SK-N-SH (cell line): ENCODE measurements at regions not wholly inside any gene's neighbourhood (a gene's known extent, or its start where the extent isn't known, plus 50 kb on each side); places are given as distances from the start of the nearest gene placed in this dataset.

Source experiments
- CTCF ChIA-PET: fragments of 300-600, 350-600 bp; formaldehyde crosslinking; extraction: SDS; loops from one replicate; lab custom pipeline; 2021; lab: Yijun Ruan, JAX
- POLR2A ChIA-PET: fragments of 350-600 bp; sonication (Branson Sonifier 250); formaldehyde crosslinking; extraction: SDS; loops from one replicate; lab custom pipeline; 2020; ENCODE audit warnings: antibody characterized with exemption, inconsistent platforms; lab: Yijun Ruan, JAX
- DNase-seq: peaks from one replicate; pipeline ENCODE4 v3.0.0; 2012
- H2AFZ ChIP-seq: fragments of 200-600 bp; sonication (generic); 2 replicates; pipeline ENCODE4 v1.8.1; 2016; ENCODE audit warnings: antibody characterized with exemption, mild to moderate bottlenecking, low read depth
- H3F3A ChIP-seq: fragments of 200-600 bp; sonication (generic); replicated peaks from 2 replicates; pipeline ENCODE3; 2016; ENCODE audit warnings: antibody characterized with exemption, mild to moderate bottlenecking; ENCODE audit not compliant: insufficient read depth
- H3K27ac ChIP-seq, 2 experiments: fragments of 200-500 bp in 1 of 2; fragments of 200-600 bp in 1 of 2; sonication (Bioruptor generic) in 1 of 2; sonication (generic), shearing (Covaris generic) in 1 of 2; 2 replicates each; pipeline versions ENCODE4 v1.5.1 to v1.6.1; 2014 to 2016; ENCODE audit warnings: low read depth in 2 of 2, inconsistent platforms in 1 of 2, low read length in 1 of 2, mild to moderate bottlenecking in 1 of 2, mixed read lengths in 1 of 2
- H3K27me3 ChIP-seq: fragments of 200-600 bp; sonication (generic), shearing (Covaris generic); 2 replicates; pipeline ENCODE4 v1.6.1; 2016; ENCODE audit warnings: mixed run types; ENCODE audit not compliant: insufficient read depth
- H3K36me3 ChIP-seq, 2 experiments: fragments of 200-500 bp in 1 of 2; fragments of 200-600 bp in 1 of 2; sonication (Bioruptor generic) in 1 of 2; sonication (generic) in 1 of 2; replicated peaks in 1 of 2; 2 replicates each; pipeline versions ENCODE3 to v1.5.1; 2014 to 2016; ENCODE audit warnings: low read length in 1 of 2, mild to moderate bottlenecking in 1 of 2; ENCODE audit not compliant: insufficient read depth in 2 of 2, control insufficient read depth in 1 of 2
- H3K4me1 ChIP-seq, 2 experiments: fragments of 200-500 bp in 1 of 2; fragments of 200-600 bp in 1 of 2; sonication (Bioruptor generic) in 1 of 2; sonication (generic), shearing (Covaris generic) in 1 of 2; 2 replicates each; pipeline versions ENCODE4 v1.5.1 to v1.6.1; 2014 to 2016; ENCODE audit warnings: low read depth in 1 of 2, low read length in 1 of 2, mixed run types in 1 of 2; ENCODE audit not compliant: insufficient read depth in 2 of 2, control insufficient read depth in 1 of 2
- H3K4me2 ChIP-seq: fragments of 200-600 bp; sonication (generic), shearing (Covaris generic); 2 replicates; pipeline ENCODE4 v1.6.1; 2017; ENCODE audit warnings: mixed run types
- H3K4me3 ChIP-seq, 2 experiments: fragments of 200-500 bp in 1 of 2; fragments of 200-600 bp in 1 of 2; sonication (Bioruptor generic) in 1 of 2; sonication (generic), shearing (Covaris generic) in 1 of 2; 2 replicates each; pipeline versions ENCODE4 v1.5.1 to v1.8.1; 2014 to 2016; ENCODE audit warnings: low read depth in 2 of 2, inconsistent platforms in 1 of 2, low read length in 1 of 2, mild to moderate bottlenecking in 1 of 2, mixed read lengths in 1 of 2, moderate library complexity in 1 of 2
- H3K79me2 ChIP-seq: fragments of 200-600 bp; sonication (generic); 2 replicates; pipeline ENCODE4 v1.8.1; 2017; ENCODE audit warnings: mild to moderate bottlenecking; ENCODE audit not compliant: insufficient read depth
- H3K9ac ChIP-seq: fragments of 200-600 bp; sonication (generic); 2 replicates; pipeline ENCODE4 v1.6.1; 2017; ENCODE audit warnings: mixed run types
- H3K9me2 ChIP-seq: fragments of 200-600 bp; sonication (generic); 2 replicates; pipeline ENCODE4 v1.6.1; 2017; ENCODE audit warnings: mixed run types
- H3K9me3 ChIP-seq: fragments of 200-600 bp; sonication (generic); 2 replicates; pipeline ENCODE4 v1.6.1; 2017; ENCODE audit warnings: mixed run types, mild to moderate bottlenecking, moderate library complexity
- H4K20me1 ChIP-seq: fragments of 200-600 bp; sonication (generic); 2 replicates; pipeline ENCODE4 v1.6.1; 2017; ENCODE audit warnings: mild to moderate bottlenecking, mixed run types; ENCODE audit not compliant: insufficient read depth
- ELF1 ChIP-seq: IDR thresholded peaks from 2 replicates; pipeline ENCODE4 v1.4.0; 2012
- EZH2phosphoT487 ChIP-seq: fragments of 200-600 bp; sonication (generic); IDR thresholded peaks from 2 replicates; pipeline ENCODE4 v1.6.1; 2017; ENCODE audit warnings: low read depth, mixed run types, mild to moderate bottlenecking, antibody characterized with exemption, moderate library complexity, borderline replicate concordance
- FOSL2 ChIP-seq: IDR thresholded peaks from 2 replicates; pipeline ENCODE4 v1.4.0; 2012; ENCODE audit warnings: low read depth, mild to moderate bottlenecking, moderate library complexity, borderline replicate concordance
- FOXM1 ChIP-seq: IDR thresholded peaks from 2 replicates; pipeline ENCODE4 v1.4.0; 2012; ENCODE audit warnings: low read depth, mild to moderate bottlenecking
- GABPA ChIP-seq: IDR thresholded peaks from 2 replicates; pipeline ENCODE4 v1.4.0; 2012; ENCODE audit warnings: low read depth, mild to moderate bottlenecking
- IRF3 ChIP-seq: fragments of 150-350 bp; IDR thresholded peaks from 2 replicates; pipeline ENCODE4 v1.6.1; 2016; ENCODE audit warnings: mild to moderate bottlenecking, low read depth, low read length
- MXI1 ChIP-seq: IDR thresholded peaks from 2 replicates; pipeline ENCODE4 v1.6.1; 2012; ENCODE audit warnings: mild to moderate bottlenecking, low read depth, low read length, improper control_type of control experiment
- POLR2AphosphoS5 ChIP-seq: IDR thresholded peaks from 2 replicates; pipeline ENCODE4 v1.6.1; 2012; ENCODE audit warnings: low read depth, low read length
- REST ChIP-seq: IDR thresholded peaks from 2 replicates; pipeline ENCODE4 v1.6.1; 2012; ENCODE audit warnings: mild to moderate bottlenecking, low read depth, low read length, moderate library complexity
- SIN3A ChIP-seq: IDR thresholded peaks from 2 replicates; pipeline ENCODE4 v1.6.1; 2012; ENCODE audit warnings: low read depth, mild to moderate bottlenecking, low read length, moderate library complexity, borderline replicate concordance
- SMC3 ChIP-seq: IDR thresholded peaks from 2 replicates; pipeline ENCODE4 v1.6.1; 2012; ENCODE audit warnings: low read depth, low read length, improper control_type of control experiment
- TAF1 ChIP-seq: IDR thresholded peaks from 2 replicates; pipeline ENCODE4 v1.6.1; 2012; ENCODE audit warnings: low read depth, mild to moderate bottlenecking, low read length, moderate library complexity, borderline replicate concordance
- TCF12 ChIP-seq: IDR thresholded peaks from 2 replicates; pipeline ENCODE4 v1.4.0; 2012
- YY1 ChIP-seq: IDR thresholded peaks from 2 replicates; pipeline ENCODE4 v1.4.0; 2012; ENCODE audit warnings: low read depth, mild to moderate bottlenecking
- ZBTB33 ChIP-seq: IDR thresholded peaks from 2 replicates; pipeline ENCODE4 v1.4.0; 2012; ENCODE audit warnings: low read depth, borderline replicate concordance

- no peak for DNase-seq
- H3K27me3 ChIP-seq, result no peaks in the 10 kb centered on the region
- H3K27ac ChIP-seq, result no peak overlapping the region
- CTCF ChIA-PET, result interaction anchor here (1.4 kb wide), 1 partner anchor 14 kb away, joined by 3 read pairs; no protein-coding TSS in a partner anchor
- TF ChIP-seq SIN3A (no peak), POLR2AphosphoS5 (no peak), ELF1 (no peak), ZBTB33 (no peak), MXI1 (no peak), YY1 (no peak), TAF1 (no peak), REST (no peak), EZH2phosphoT487 (no peak), TCF12 (no peak), FOSL2 (no peak), GABPA (no peak), SMC3 (no peak), FOXM1 (no peak), IRF3 (no peak)
- no peaks in the 10 kb centered on the region for H3K79me2 ChIP-seq
- no peak overlapping the region for H2AFZ ChIP-seq
- POLR2A ChIA-PET, result no interaction called here
- no peak overlapping the region for H3K4me3 ChIP-seq
- no peaks in the 10 kb centered on the region for H4K20me1 ChIP-seq
- no peaks in the 10 kb centered on the region for H3K9me2 ChIP-seq
- no peaks in the 10 kb centered on the region for H3K4me1 ChIP-seq
- no peaks in the 10 kb centered on the region for H3K36me3 ChIP-seq
- H3K9me3 ChIP-seq, result no peaks in the 10 kb centered on the region
- no peaks in the 10 kb centered on the region for H3F3A ChIP-seq
- no peak overlapping the region for H3K9ac ChIP-seq
- no peak overlapping the region for H3K4me2 ChIP-seq
These were observed 74.8 kb upstream of the ADAM23 start for GRCh38 chr2:206368484-206368883.
